ENCODE measurements at regions not wholly inside any gene's neighbourhood (a gene's known extent, or its start where the extent isn't known, plus 50 kb on each side); places are given as distances from the start of the nearest gene placed in this dataset.
"Not testable (repeated sequence)": the region's sequence is repeated elsewhere in the genome, so short reads cannot be mapped to it uniquely, and the experiment has no call there.

DNA sequence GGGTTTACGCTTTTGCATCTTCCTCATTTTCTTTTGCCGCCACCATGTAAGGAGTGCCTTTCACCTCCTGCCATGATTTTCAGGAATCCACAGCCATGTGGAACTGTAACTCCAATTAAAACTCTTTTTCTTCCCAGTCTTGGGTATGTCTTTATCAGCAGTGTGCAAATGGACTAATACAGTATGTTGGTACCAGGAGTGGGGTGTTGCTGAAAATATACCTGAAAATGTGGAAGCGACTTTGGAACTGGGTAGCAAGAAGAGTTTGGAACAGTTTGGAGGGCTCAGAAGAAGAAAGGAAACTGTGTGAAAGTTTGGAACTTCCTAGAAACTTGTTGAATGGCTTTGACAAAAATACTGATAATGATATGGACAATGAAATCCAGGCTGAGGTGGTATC lies 983.9 kb upstream of the NDST4 start:
- DNase-seq (ENCODE audit: low read depth in 4 of 6, low spot score in 6 of 6); H3K27me3 ChIP-seq (ENCODE audit: control insufficient read depth, insufficient read depth, low read length); H3K27ac ChIP-seq (ENCODE audit: low read depth, low read length); H3K9me3 ChIP-seq (ENCODE audit: control insufficient read depth, insufficient read depth, low read length); H3K36me3 ChIP-seq (ENCODE audit: control insufficient read depth, insufficient read depth, low read length); H3K4me3 ChIP-seq (ENCODE audit: low read depth, low read length); H3K4me1 ChIP-seq (ENCODE audit: control insufficient read depth, insufficient read depth, low read length): not testable (repeated sequence)
- WGBS (ENCODE audit: insufficient coverage) = 71% methylated on average over 1 of the region's 3 CpGs

DNA sequence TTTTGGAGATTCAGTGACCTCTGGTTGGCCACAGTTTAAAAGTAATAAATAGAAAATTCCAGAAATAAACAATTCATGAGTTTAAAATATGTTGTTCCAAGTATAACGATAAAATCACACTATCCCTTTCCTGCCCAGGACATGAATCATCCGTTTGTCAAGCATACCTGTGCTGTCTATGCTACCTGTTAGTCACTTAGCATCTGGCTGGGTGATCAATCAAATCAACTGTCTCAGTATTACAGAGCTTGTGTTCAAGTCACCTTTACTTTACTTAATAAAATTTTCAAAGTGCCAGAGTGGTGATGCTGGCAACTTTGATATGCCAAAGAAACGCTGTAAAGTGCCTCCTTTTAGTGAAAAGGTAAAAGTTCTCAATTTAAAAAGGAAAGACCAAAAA lies 979.5 kb upstream of the NDST4 start:
- H3K9me3 ChIP-seq (ENCODE audit: control insufficient read depth, insufficient read depth, low read length) = peaks cover 1% of the 10 kb centered on the region
- no peak overlapping the region for H3K27ac ChIP-seq (ENCODE audit: low read depth, low read length)
- no peaks in the 10 kb centered on the region for H3K36me3 ChIP-seq (ENCODE audit: control insufficient read depth, insufficient read depth, low read length)
- H3K4me3 ChIP-seq (ENCODE audit: low read depth, low read length) = no peak overlapping the region
- H3K4me1 ChIP-seq (ENCODE audit: control insufficient read depth, insufficient read depth, low read length) = no peaks in the 10 kb centered on the region
- no peak for DNase-seq (ENCODE audit: low read depth in 4 of 6, low spot score in 6 of 6)
- no peaks in the 10 kb centered on the region for H3K27me3 ChIP-seq (ENCODE audit: control insufficient read depth, insufficient read depth, low read length)
- 85% methylated on average over 2 of the region's 3 CpGs for WGBS (ENCODE audit: insufficient coverage)

DNA sequence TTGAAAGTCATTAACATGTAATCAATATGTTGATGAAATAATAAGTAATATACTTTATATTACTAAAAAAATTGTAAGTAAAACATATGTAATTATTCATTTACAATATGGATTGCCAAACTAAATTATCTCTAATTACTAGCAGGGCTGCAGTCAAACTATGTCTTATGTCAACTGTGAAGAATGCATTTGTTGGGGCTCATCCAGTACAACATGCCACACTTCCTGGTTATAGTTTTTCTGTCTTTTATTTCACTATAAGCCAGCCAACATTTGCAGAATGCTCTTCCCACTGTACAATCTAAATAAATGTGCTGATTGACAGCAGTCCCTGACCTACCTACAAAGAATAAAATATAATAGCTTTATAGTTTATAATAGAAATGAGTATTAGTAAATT lies 975.4 kb upstream of the NDST4 start:
- no peak overlapping the region for H3K4me3 ChIP-seq (ENCODE audit: low read depth, low read length)
- H3K4me1 ChIP-seq (ENCODE audit: control insufficient read depth, insufficient read depth, low read length) = no peaks in the 10 kb centered on the region
- H3K27ac ChIP-seq (ENCODE audit: low read depth, low read length) = no peak overlapping the region
- no peaks in the 10 kb centered on the region for H3K9me3 ChIP-seq (ENCODE audit: control insufficient read depth, insufficient read depth, low read length)
- DNase-seq (ENCODE audit: low read depth in 4 of 6, low spot score in 6 of 6) = peak in 1 of 6 donors; percentile 3
- H3K36me3 ChIP-seq (ENCODE audit: control insufficient read depth, insufficient read depth, low read length) = no peaks in the 10 kb centered on the region
- no peaks in the 10 kb centered on the region for H3K27me3 ChIP-seq (ENCODE audit: control insufficient read depth, insufficient read depth, low read length)

DNA sequence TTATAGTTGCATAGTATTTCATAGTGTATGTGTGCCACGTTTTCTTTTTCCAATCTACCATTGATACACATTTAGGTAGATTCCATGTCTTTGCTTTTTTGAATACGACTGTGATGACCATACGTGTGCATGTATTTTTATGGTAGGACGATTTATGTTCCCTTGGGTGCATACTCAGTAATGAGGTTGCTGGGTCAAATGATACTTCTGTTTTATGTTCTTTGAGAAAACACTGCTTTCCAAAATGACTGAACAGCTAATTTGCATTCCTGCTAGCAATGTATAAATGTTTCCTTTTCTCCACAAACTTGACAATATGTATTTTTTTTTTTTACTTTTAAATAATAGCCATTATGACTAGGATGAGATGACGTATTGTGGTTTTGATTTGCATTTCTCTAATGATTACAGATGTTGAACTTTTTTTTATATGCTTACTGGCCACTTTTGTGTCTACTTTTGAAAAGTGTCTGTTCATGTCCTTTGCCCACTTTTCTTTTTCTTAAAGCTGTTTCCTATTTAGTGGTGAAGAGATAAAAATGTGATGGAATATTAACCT lies 969.5 kb upstream of the NDST4 start:
- H3K9me3 ChIP-seq (ENCODE audit: control insufficient read depth, insufficient read depth, low read length) = peaks cover 2% of the 10 kb centered on the region
- H3K27me3 ChIP-seq (ENCODE audit: control insufficient read depth, insufficient read depth, low read length) = no peaks in the 10 kb centered on the region
- no peaks in the 10 kb centered on the region for H3K36me3 ChIP-seq (ENCODE audit: control insufficient read depth, insufficient read depth, low read length)
- H3K4me1 ChIP-seq (ENCODE audit: control insufficient read depth, insufficient read depth, low read length) = no peaks in the 10 kb centered on the region
- H3K27ac ChIP-seq (ENCODE audit: low read depth, low read length) = no peak overlapping the region
- WGBS (ENCODE audit: insufficient coverage) = no CpG with 5 or more reads among the region's 5 CpGs
- no peak for DNase-seq (ENCODE audit: low read depth in 4 of 6, low spot score in 6 of 6)
- H3K4me3 ChIP-seq (ENCODE audit: low read depth, low read length) = no peak overlapping the region

DNA sequence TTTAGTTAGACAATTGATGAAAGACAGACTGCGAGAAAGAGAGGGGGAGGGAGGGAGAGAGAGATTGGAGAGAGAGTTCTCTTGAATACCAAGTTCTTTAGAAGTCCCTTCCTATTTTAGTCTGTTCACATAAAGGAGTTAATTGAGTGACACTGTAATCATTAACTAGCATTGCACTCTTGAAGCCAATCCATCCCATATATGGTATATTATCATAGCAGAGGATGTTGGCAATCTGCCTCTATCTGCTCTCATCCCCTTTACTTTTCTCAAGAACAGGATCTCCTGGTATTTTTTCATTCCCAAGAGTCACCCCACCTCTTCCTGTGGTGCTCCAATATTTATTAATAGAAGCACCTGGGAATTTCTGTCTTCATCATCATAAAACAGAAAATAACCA lies 959.6 kb upstream of the NDST4 start:
- Histone ChIP-seq H3K9me3 (ENCODE audit: control insufficient read depth, insufficient read depth, low read length) (no peaks in the 10 kb centered on the region), H3K36me3 (ENCODE audit: control insufficient read depth, insufficient read depth, low read length) (no peaks in the 10 kb centered on the region), H3K4me3 (ENCODE audit: low read depth, low read length) (no peak overlapping the region), H3K4me1 (ENCODE audit: control insufficient read depth, insufficient read depth, low read length) (no peaks in the 10 kb centered on the region), H3K27me3 (ENCODE audit: control insufficient read depth, insufficient read depth, low read length) (no peaks in the 10 kb centered on the region), H3K27ac (ENCODE audit: low read depth, low read length) (no peak overlapping the region)
- no CpG with 5 or more reads among the region's 1 CpG for WGBS (ENCODE audit: insufficient coverage)
- DNase-seq (ENCODE audit: low read depth in 4 of 6, low spot score in 6 of 6) = no peak

DNA sequence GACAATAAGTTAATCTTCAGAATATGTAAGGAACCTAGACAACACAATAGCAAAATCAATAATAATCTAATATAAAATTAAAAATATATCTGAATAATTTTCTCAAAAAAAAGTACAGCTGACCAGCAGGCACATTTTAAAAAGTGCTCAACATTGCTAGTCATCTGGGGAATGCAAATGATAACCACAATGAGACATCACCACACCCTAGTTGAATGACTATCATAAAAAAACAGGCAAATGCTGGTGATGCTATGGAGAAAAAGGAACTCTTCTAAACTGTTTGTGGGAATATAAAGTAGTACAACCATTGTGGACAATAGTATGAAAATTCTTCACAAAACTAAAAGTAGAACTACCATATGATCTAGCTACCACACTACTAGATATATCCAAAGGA lies 956.9 kb upstream of the NDST4 start:
- Histone ChIP-seq H3K36me3 (ENCODE audit: control insufficient read depth, insufficient read depth, low read length) (no peaks in the 10 kb centered on the region), H3K27ac (ENCODE audit: low read depth, low read length) (no peak overlapping the region), H3K27me3 (ENCODE audit: control insufficient read depth, insufficient read depth, low read length) (no peaks in the 10 kb centered on the region), H3K4me3 (ENCODE audit: low read depth, low read length) (no peak overlapping the region), H3K4me1 (ENCODE audit: control insufficient read depth, insufficient read depth, low read length) (no peaks in the 10 kb centered on the region), H3K9me3 (ENCODE audit: control insufficient read depth, insufficient read depth, low read length) (no peaks in the 10 kb centered on the region)
- DNase-seq (ENCODE audit: low read depth in 4 of 6, low spot score in 6 of 6) = no peak

DNA sequence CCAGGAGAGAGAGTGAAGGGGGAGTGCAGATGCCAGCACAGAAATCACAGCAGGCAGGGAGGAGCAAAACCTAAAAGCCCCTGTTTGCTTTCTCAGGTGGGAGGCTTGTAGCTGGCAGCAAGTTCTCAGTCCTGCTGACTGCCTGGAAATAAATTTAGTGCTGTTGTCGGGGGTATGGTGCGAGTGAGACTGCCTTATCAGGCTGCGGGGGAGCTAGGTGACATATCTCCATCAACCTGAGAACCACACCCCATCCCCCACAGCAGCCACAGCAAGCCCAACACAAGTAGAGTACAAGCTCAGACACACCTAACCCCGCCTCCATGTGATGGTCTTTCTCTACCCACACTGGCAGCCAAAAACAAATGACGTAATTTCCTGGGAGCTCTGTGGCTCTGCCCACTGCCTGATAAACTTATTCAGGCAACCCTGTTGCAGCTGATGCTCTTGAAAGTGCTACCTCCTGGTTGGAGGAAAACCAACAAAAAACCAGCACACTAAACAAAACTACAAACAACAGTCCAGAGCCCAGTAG lies 953.4 kb upstream of the NDST4 start:
- Histone ChIP-seq H3K9me3 (ENCODE audit: control insufficient read depth, insufficient read depth, low read length) (no peaks in the 10 kb centered on the region), H3K4me1 (ENCODE audit: control insufficient read depth, insufficient read depth, low read length) (no peaks in the 10 kb centered on the region), H3K4me3 (ENCODE audit: low read depth, low read length) (no peak overlapping the region), H3K27ac (ENCODE audit: low read depth, low read length) (no peak overlapping the region), H3K27me3 (ENCODE audit: control insufficient read depth, insufficient read depth, low read length) (no peaks in the 10 kb centered on the region), H3K36me3 (ENCODE audit: control insufficient read depth, insufficient read depth, low read length) (no peaks in the 10 kb centered on the region)
- WGBS (ENCODE audit: insufficient coverage) = 93% methylated on average over 5 of the region's 5 CpGs
- no peak for DNase-seq (ENCODE audit: low read depth in 4 of 6, low spot score in 6 of 6)

DNA sequence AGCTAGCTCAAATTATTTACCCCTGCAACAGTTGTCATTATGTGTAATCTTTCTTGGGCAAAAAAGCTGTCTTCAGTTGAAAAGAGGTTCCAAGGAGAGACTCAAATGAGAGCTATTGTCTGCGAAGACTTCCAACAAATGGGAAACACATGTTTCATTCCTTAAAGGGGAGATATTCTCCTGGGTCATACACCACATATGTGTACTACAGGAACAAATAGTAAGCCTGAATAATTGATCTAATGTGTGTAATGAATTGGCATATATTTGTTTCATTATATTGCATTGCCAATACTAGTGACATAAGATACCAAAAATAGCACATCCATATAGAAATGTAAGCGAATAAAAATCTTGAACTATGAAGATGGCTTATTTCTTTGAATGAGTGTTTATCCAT lies 950.9 kb upstream of the NDST4 start:
- H3K4me1 ChIP-seq (ENCODE audit: control insufficient read depth, insufficient read depth, low read length) = no peaks in the 10 kb centered on the region
- no peak for DNase-seq (ENCODE audit: low read depth in 4 of 6, low spot score in 6 of 6)
- WGBS (ENCODE audit: insufficient coverage) = no CpG with 5 or more reads among the region's 2 CpGs
- no peaks in the 10 kb centered on the region for H3K9me3 ChIP-seq (ENCODE audit: control insufficient read depth, insufficient read depth, low read length)
- no peaks in the 10 kb centered on the region for H3K36me3 ChIP-seq (ENCODE audit: control insufficient read depth, insufficient read depth, low read length)
- no peaks in the 10 kb centered on the region for H3K27me3 ChIP-seq (ENCODE audit: control insufficient read depth, insufficient read depth, low read length)
- H3K4me3 ChIP-seq (ENCODE audit: low read depth, low read length) = no peak overlapping the region
- H3K27ac ChIP-seq (ENCODE audit: low read depth, low read length) = no peak overlapping the region

DNA sequence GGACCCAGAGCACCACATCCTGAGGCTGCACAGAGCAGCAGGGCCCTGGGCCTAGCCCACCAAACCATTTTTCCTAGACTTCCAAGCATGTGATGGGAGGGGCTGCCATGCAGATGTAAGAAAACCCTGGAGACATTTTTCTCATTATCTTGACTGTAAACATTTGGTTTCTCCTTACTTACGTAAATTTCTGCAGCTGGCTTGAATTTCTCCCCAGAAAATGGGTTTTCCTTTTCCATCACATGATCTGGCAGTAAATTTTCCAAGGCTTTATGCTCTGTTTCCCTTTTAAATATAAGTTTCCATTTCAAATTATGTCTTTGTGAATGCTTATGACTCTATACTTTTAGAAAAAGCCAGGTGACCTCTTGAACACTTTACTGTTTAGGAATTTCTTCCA lies 945.9 kb upstream of the NDST4 start:
- no peak for DNase-seq (ENCODE audit: low read depth in 4 of 6, low spot score in 6 of 6)
- Histone ChIP-seq H3K27ac (ENCODE audit: low read depth, low read length) (no peak overlapping the region), H3K9me3 (ENCODE audit: control insufficient read depth, insufficient read depth, low read length) (peaks cover 2% of the 10 kb centered on the region), H3K27me3 (ENCODE audit: control insufficient read depth, insufficient read depth, low read length) (no peaks in the 10 kb centered on the region), H3K36me3 (ENCODE audit: control insufficient read depth, insufficient read depth, low read length) (no peaks in the 10 kb centered on the region), H3K4me1 (ENCODE audit: control insufficient read depth, insufficient read depth, low read length) (no peaks in the 10 kb centered on the region), H3K4me3 (ENCODE audit: low read depth, low read length) (no peak overlapping the region)
- no CpG with 5 or more reads among the region's 1 CpG for WGBS (ENCODE audit: insufficient coverage)

DNA sequence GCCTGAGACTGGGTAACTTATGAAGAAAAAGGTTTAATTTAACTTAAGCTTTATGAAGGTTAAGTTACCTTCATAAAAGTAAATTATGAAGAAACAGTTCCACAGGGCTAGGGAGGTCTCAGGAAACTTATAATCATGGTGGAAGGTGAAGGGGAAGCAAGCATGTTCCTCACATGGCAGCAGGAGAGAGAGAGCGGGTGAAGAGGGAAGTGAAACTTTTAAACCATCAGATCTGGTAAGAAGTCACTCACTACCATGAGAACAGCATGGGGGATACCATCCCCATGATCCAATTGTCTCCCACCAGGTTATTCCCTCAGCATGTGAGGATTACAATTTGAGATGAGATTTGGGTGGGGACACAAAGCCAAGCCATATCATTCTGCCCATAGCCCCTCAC lies 944.7 kb upstream of the NDST4 start:
- Histone ChIP-seq H3K4me1 (ENCODE audit: control insufficient read depth, insufficient read depth, low read length) (no peaks in the 10 kb centered on the region), H3K36me3 (ENCODE audit: control insufficient read depth, insufficient read depth, low read length) (no peaks in the 10 kb centered on the region), H3K4me3 (ENCODE audit: low read depth, low read length) (no peak overlapping the region), H3K27me3 (ENCODE audit: control insufficient read depth, insufficient read depth, low read length) (no peaks in the 10 kb centered on the region), H3K27ac (ENCODE audit: low read depth, low read length) (no peak overlapping the region), H3K9me3 (ENCODE audit: control insufficient read depth, insufficient read depth, low read length) (peaks cover 2% of the 10 kb centered on the region)
- no CpG with 5 or more reads among the region's 1 CpG for WGBS (ENCODE audit: insufficient coverage)
- DNase-seq (ENCODE audit: low read depth in 4 of 6, low spot score in 6 of 6) = no peak

Data from spinal cord (tissue), 9 donors.